SU-DHL-6 (cell line): ENCODE measurements at regions not wholly inside any gene's neighbourhood (a gene's known extent, or its start where the extent isn't known, plus 50 kb on each side); places are given as distances from the start of the nearest gene placed in this dataset.

Source experiments
- EZH2phosphoT487 ChIP-seq: fragments of 200-600 bp; sonication (generic), shearing (Covaris generic); conservative IDR thresholded peaks from 2 replicates; pipeline ENCODE4 v1.6.1; 2018; ENCODE audit warnings: mild to moderate bottlenecking, antibody characterized with exemption, low read length, moderate library complexity, mixed read lengths
- TF ChIP-seq, protein P1 (sequence below): fragments of 200-600 bp; sonication (generic); IDR thresholded peaks from one replicate; pipeline ENCODE4 v1.5.1; 2017; ENCODE audit warnings: antibody characterized with exemption, mild to moderate bottlenecking, low read length, moderate library complexity; ENCODE audit not compliant: insufficient read depth, poor library complexity, severe bottlenecking

DNA sequence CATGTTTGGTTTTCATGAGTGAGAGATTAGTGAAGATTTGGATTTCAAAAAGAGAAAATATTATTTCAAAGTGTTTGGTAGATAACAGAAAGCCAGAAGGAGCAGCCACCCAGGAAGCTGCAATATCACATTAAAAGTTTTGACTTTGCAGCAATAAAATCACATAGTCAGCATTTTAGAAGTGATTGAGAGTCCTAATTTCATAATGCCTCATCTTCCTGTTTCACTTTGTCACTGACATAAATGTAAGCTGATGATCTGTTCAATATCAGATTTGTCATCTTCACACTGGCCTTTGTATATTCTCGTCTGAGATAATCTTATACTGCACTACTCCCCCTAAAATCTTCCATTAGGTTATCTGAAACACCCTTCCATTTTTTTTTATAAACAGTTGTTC lies 690.5 kb downstream of the ADCYAP1 start:
- TF ChIP-seq, protein P1, sequence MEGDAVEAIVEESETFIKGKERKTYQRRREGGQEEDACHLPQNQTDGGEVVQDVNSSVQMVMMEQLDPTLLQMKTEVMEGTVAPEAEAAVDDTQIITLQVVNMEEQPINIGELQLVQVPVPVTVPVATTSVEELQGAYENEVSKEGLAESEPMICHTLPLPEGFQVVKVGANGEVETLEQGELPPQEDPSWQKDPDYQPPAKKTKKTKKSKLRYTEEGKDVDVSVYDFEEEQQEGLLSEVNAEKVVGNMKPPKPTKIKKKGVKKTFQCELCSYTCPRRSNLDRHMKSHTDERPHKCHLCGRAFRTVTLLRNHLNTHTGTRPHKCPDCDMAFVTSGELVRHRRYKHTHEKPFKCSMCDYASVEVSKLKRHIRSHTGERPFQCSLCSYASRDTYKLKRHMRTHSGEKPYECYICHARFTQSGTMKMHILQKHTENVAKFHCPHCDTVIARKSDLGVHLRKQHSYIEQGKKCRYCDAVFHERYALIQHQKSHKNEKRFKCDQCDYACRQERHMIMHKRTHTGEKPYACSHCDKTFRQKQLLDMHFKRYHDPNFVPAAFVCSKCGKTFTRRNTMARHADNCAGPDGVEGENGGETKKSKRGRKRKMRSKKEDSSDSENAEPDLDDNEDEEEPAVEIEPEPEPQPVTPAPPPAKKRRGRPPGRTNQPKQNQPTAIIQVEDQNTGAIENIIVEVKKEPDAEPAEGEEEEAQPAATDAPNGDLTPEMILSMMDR, result no peak
- no peak for TF ChIP-seq EZH2phosphoT487
